Liver (tissue), 7 donors: ENCODE measurements at regions not wholly inside any gene's neighbourhood (a gene's known extent, or its start where the extent isn't known, plus 50 kb on each side); places are given as distances from the start of the nearest gene placed in this dataset.

Source experiments
- DNase-seq: peaks from one replicate; pipeline ENCODE4 v3.0.0-alpha.2; 2017; ENCODE audit warnings: low spot score
- H3K27ac ChIP-seq, 2 donors: one replicate each; pipeline ENCODE4 v1.7.0; 2013; ENCODE audit warnings: inconsistent platforms in 2 of 2, low read length in 2 of 2, control low read depth in 1 of 2, low read depth in 1 of 2, mild to moderate bottlenecking in 1 of 2
- H3K27me3 ChIP-seq, 4 donors: one replicate each; pipeline versions ENCODE4 v1.6.1 to v1.7.0; 2013; ENCODE audit warnings: low read length in 3 of 4, inconsistent platforms in 1 of 4, mild to moderate bottlenecking in 1 of 4, moderate library complexity in 1 of 4; ENCODE audit not compliant: control insufficient read depth in 4 of 4, insufficient read depth in 4 of 4
- H3K36me3 ChIP-seq, 4 donors: one replicate each; pipeline versions ENCODE4 v1.6.1 to v1.7.0; 2013; ENCODE audit warnings: low read length in 3 of 4, mild to moderate bottlenecking in 3 of 4, low read depth in 1 of 4, moderate library complexity in 1 of 4; ENCODE audit not compliant: control insufficient read depth in 4 of 4, insufficient read depth in 3 of 4
- H3K4me1 ChIP-seq, 4 donors: one replicate each; pipeline versions ENCODE4 v1.6.1 to v1.7.0; 2013; ENCODE audit warnings: low read length in 3 of 4, mild to moderate bottlenecking in 3 of 4, moderate library complexity in 1 of 4; ENCODE audit not compliant: control insufficient read depth in 4 of 4, insufficient read depth in 4 of 4
- H3K4me3 ChIP-seq, 3 donors: one replicate each; pipeline versions ENCODE4 v1.6.1 to v1.7.0; 2013; ENCODE audit warnings: low read length in 3 of 3, control low read depth in 1 of 3, low read depth in 1 of 3, mild to moderate bottlenecking in 1 of 3
- H3K9ac ChIP-seq, 2 donors: one replicate each; pipeline ENCODE4 v1.7.0; 2013; ENCODE audit warnings: low read length in 2 of 2, mild to moderate bottlenecking in 2 of 2, moderate library complexity in 2 of 2, control low read depth in 1 of 2, low read depth in 1 of 2
- H3K9me3 ChIP-seq, 4 donors: one replicate each; pipeline versions ENCODE4 v1.6.1 to v1.7.0; 2013; ENCODE audit warnings: low read length in 3 of 4; ENCODE audit not compliant: control insufficient read depth in 4 of 4
- EGR1 ChIP-seq, 2 donors: IDR thresholded peaks; 2 replicates each; pipeline ENCODE4 v1.6.1; 2016 to 2018; ENCODE audit warnings: antibody characterized with exemption in 2 of 2, low read depth in 2 of 2
- FOXA2 ChIP-seq: IDR thresholded peaks from 2 replicates; pipeline ENCODE4 v1.6.1; 2016; ENCODE audit warnings: antibody characterized with exemption
- GABPA ChIP-seq, 2 donors: IDR thresholded peaks in 1 of 2; conservative IDR thresholded peaks in 1 of 2; 2 replicates each; pipeline ENCODE4 v1.6.1; 2016; ENCODE audit warnings: antibody characterized with exemption in 2 of 2, mild to moderate bottlenecking in 1 of 2, moderate library complexity in 1 of 2
- HNF4G ChIP-seq: IDR thresholded peaks from 2 replicates; pipeline ENCODE4 v1.6.1; 2016; ENCODE audit warnings: antibody characterized with exemption
- JUND ChIP-seq, 2 donors: IDR thresholded peaks; 2 replicates each; pipeline ENCODE4 v1.6.1; 2016; ENCODE audit warnings: antibody characterized with exemption in 2 of 2
- RAD21 ChIP-seq, 2 donors: IDR thresholded peaks; 2 replicates each; pipeline ENCODE4 v1.6.1; 2016; ENCODE audit warnings: antibody characterized with exemption in 2 of 2, mild to moderate bottlenecking in 2 of 2
- RXRA ChIP-seq, 2 donors: IDR thresholded peaks; 2 replicates each; pipeline ENCODE4 v1.6.1; 2017 to 2018; ENCODE audit warnings: antibody characterized with exemption in 2 of 2, mild to moderate bottlenecking in 1 of 2
- SP1 ChIP-seq: IDR thresholded peaks from 2 replicates; pipeline ENCODE4 v1.6.1; 2018; ENCODE audit warnings: antibody characterized with exemption, mild to moderate bottlenecking
- YY1 ChIP-seq: IDR thresholded peaks from 2 replicates; pipeline ENCODE4 v1.6.1; 2016; ENCODE audit warnings: antibody characterized with exemption, mild to moderate bottlenecking
- WGBS: extraction: QIAGEN DNeasy Blood & Tissue Kit; methylation state at CpG from one replicate; pipeline ENCODE4 v1.1.7; 2013; 5-methylcytosine and 5-hydroxymethylcytosine counted together
- TF ChIP-seq, protein P1 (sequence below): IDR thresholded peaks from 2 replicates; pipeline ENCODE4 v1.6.1; 2016; ENCODE audit warnings: antibody characterized with exemption
- TF ChIP-seq, protein P2 (sequence below): IDR thresholded peaks from 2 replicates; pipeline ENCODE4 v1.6.1; 2016; ENCODE audit warnings: antibody characterized with exemption
- TF ChIP-seq, protein P3 (sequence below): IDR thresholded peaks from 2 replicates; pipeline ENCODE4 v1.6.1; 2016; ENCODE audit warnings: antibody characterized with exemption, mild to moderate bottlenecking
- donor health status: healthy.
- donor health status: healthy.
- donor health status: healthy.
- donor health status: healthy.

DNA sequence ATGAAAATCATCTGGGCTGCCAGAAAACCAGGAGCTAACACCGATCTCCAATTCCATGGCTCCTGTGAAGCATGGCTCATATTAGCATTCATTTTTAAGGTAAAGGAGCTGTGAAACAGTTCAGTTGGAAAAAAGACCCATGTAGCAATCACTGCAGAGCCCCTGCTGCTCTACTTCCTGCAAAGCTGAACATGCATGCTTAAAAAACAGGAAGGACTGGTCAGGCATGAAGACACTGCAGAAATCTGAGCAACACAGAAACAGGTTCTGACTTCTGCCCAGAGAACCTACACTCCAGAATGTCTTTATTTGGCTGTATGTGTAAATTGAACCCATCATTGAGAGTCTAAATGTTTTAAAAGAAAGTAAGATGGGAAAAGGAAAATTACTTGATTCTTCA lies 950.6 kb downstream of the DCDC2C start:
- DNase-seq = no peak

DNA sequence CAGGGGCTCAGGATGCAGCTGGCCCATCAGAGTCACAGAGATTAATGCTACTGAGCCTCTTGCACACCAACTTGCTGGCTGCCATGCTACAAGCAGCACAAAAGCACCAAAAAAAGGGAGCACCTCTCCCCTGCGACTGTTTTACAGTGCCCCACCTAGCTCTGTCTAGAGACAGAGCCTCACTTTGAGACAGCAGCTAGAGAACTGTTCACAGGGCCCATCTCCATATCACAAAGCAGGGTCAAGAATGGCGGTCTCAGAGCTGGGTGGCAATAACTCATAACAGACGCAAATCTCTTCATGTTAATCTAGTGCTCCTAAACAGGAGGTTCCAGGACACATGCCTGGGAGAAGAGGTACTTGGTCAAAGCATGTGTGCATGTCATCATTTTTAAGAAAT lies 953.0 kb downstream of the DCDC2C start:
- no peak for DNase-seq
- 82% methylated on average over 3 of the region's 3 CpGs for WGBS
- H3K9ac ChIP-seq = no peak overlapping the region
- no peak for TF ChIP-seq GABPA (IDR thresholded peaks at IDR 0.05 in 1 of 2, conservative IDR thresholded peaks at IDR 0.05 in 1 of 2)
- TF ChIP-seq RAD21 (IDR thresholded peaks at IDR 0.05) = no peak
- TF ChIP-seq, protein P1, sequence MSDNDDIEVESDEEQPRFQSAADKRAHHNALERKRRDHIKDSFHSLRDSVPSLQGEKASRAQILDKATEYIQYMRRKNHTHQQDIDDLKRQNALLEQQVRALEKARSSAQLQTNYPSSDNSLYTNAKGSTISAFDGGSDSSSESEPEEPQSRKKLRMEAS = no peak
- no peak for TF ChIP-seq JUND (IDR thresholded peaks at IDR 0.05)
- TF ChIP-seq SP1 = no peak
- no peak for TF ChIP-seq HNF4G
- TF ChIP-seq YY1 = no peak
- TF ChIP-seq, protein P2, sequence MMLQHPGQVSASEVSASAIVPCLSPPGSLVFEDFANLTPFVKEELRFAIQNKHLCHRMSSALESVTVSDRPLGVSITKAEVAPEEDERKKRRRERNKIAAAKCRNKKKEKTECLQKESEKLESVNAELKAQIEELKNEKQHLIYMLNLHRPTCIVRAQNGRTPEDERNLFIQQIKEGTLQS = no peak
- H3K27me3 ChIP-seq = no peaks in the 10 kb centered on the region
- no peaks in the 10 kb centered on the region for H3K9me3 ChIP-seq
- no peak overlapping the region for H3K27ac ChIP-seq
- H3K4me3 ChIP-seq = no peak overlapping the region
- no peaks in the 10 kb centered on the region for H3K4me1 ChIP-seq
- no peaks in the 10 kb centered on the region for H3K36me3 ChIP-seq

More for the DNA sequence above, 950.6 kb downstream of the DCDC2C start:
- H3K9me3 ChIP-seq = no peaks in the 10 kb centered on the region
- WGBS = 89% methylated on average over 1 of the region's 1 CpG
- H3K27me3 ChIP-seq = no peaks in the 10 kb centered on the region
- no peaks in the 10 kb centered on the region for H3K4me1 ChIP-seq
- TF ChIP-seq, protein P3, sequence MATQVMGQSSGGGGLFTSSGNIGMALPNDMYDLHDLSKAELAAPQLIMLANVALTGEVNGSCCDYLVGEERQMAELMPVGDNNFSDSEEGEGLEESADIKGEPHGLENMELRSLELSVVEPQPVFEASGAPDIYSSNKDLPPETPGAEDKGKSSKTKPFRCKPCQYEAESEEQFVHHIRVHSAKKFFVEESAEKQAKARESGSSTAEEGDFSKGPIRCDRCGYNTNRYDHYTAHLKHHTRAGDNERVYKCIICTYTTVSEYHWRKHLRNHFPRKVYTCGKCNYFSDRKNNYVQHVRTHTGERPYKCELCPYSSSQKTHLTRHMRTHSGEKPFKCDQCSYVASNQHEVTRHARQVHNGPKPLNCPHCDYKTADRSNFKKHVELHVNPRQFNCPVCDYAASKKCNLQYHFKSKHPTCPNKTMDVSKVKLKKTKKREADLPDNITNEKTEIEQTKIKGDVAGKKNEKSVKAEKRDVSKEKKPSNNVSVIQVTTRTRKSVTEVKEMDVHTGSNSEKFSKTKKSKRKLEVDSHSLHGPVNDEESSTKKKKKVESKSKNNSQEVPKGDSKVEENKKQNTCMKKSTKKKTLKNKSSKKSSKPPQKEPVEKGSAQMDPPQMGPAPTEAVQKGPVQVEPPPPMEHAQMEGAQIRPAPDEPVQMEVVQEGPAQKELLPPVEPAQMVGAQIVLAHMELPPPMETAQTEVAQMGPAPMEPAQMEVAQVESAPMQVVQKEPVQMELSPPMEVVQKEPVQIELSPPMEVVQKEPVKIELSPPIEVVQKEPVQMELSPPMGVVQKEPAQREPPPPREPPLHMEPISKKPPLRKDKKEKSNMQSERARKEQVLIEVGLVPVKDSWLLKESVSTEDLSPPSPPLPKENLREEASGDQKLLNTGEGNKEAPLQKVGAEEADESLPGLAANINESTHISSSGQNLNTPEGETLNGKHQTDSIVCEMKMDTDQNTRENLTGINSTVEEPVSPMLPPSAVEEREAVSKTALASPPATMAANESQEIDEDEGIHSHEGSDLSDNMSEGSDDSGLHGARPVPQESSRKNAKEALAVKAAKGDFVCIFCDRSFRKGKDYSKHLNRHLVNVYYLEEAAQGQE = no peak
- TF ChIP-seq RXRA (IDR thresholded peaks at IDR 0.05) (no peak), EGR1 (IDR thresholded peaks at IDR 0.05; ENCODE audit: low read depth in 2 of 2) (no peak), HNF4G (no peak), JUND (IDR thresholded peaks at IDR 0.05) (no peak), FOXA2 (no peak)
- TF ChIP-seq, protein P1 = no peak
- TF ChIP-seq, protein P2 = no peak
- no peak overlapping the region for H3K9ac ChIP-seq
- H3K4me3 ChIP-seq = no peak overlapping the region
- H3K27ac ChIP-seq = no peak overlapping the region
- H3K36me3 ChIP-seq = no peaks in the 10 kb centered on the region

GRCh38 chr2:4662161-4662779 lies 958.9 kb downstream of the DCDC2C start:
- DNase-seq = no peak
- Histone ChIP-seq H3K36me3 (no peaks in the 10 kb centered on the region), H3K9ac (no peak overlapping the region), H3K27ac (no peak overlapping the region), H3K4me1 (no peaks in the 10 kb centered on the region), H3K9me3 (no peaks in the 10 kb centered on the region), H3K4me3 (no peak overlapping the region), H3K27me3 (no peaks in the 10 kb centered on the region)
- WGBS = 64% methylated on average over 8 of the region's 8 CpGs
- no peak for TF ChIP-seq JUND (IDR thresholded peaks at IDR 0.05)
- TF ChIP-seq, protein P2 = no peak
